ENCODE measurements at regions not wholly inside any gene's neighbourhood (a gene's known extent, or its start where the extent isn't known, plus 50 kb on each side); places are given as distances from the start of the nearest gene placed in this dataset.

DNA sequence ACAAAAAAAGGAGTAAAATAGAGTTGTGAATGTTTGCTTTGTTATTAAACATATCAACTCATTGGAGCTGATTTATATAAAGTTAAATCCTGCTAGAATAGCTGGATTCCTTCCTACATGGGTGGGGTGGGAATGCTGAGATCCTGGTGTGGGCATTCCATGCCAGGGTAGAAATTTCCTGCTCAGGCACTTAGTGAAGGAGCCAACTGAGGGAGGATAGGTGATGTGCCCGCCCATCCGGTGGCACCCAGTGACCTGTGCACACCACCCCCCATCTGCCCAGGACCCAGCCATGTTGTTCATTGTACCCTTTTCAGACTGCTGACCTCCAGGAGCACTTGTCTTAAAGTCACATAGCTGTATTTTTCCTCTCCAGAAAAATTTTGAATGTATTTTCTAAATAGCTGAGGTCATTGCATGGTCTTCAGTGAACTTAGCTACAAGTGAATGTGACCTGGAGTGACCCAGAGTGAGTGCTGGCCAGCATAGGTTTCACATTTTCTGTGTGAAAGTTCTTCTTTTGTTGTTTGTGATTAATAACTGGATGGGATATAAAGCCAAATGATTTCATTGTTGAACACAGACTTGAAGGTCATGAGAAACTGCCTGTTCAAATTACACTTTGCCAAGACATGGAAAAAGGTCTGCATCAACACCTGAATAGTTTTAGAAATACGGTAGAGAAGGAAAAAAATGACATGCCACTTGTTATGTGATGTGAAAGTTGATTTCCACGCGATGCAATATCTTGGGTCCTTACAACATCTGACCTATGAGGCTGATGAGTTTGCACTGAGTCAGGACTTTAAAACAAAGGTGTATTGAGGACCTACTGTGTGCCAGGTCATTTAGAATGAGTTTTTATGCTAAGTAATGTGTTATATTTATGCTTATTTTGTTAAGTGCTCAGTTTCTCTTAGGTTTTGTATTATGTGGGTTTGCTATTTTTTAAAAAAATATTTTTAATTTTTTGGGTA, 77.2 kb downstream of the UTRN start:
- TF ChIP-seq, protein P1, sequence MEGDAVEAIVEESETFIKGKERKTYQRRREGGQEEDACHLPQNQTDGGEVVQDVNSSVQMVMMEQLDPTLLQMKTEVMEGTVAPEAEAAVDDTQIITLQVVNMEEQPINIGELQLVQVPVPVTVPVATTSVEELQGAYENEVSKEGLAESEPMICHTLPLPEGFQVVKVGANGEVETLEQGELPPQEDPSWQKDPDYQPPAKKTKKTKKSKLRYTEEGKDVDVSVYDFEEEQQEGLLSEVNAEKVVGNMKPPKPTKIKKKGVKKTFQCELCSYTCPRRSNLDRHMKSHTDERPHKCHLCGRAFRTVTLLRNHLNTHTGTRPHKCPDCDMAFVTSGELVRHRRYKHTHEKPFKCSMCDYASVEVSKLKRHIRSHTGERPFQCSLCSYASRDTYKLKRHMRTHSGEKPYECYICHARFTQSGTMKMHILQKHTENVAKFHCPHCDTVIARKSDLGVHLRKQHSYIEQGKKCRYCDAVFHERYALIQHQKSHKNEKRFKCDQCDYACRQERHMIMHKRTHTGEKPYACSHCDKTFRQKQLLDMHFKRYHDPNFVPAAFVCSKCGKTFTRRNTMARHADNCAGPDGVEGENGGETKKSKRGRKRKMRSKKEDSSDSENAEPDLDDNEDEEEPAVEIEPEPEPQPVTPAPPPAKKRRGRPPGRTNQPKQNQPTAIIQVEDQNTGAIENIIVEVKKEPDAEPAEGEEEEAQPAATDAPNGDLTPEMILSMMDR (IDR thresholded peaks at IDR 0.05; ENCODE audit: low read length) = no peak
- no peak for TF ChIP-seq EZH2 (IDR thresholded peaks at IDR 0.05; ENCODE audit: borderline replicate concordance, low read length)

Measured in OCI-LY1 (cell line).